ENCODE measurements at regions not wholly inside any gene's neighbourhood (a gene's known extent, or its start where the extent isn't known, plus 50 kb on each side); places are given as distances from the start of the nearest gene placed in this dataset.

- 66 to 84% methylated on average over 3 of the region's 3 CpGs for WGBS, 2 donors
- no peak for TF ChIP-seq CTCF (IDR thresholded peaks at IDR 0.05)
- DNase-seq = no peak
- Histone ChIP-seq H3K4me1 (peaks cover 0 to 9% (median 2%) of the 10 kb centered on the region in 9 donors), H3K27ac (no peak overlapping the region), H3K36me3 (no peaks in the 10 kb centered on the region), H3K9me3 (no peaks in the 10 kb centered on the region), H3K27me3 (no peaks in the 10 kb centered on the region), H3K4me3 (no peak overlapping the region)
- no peak for ATAC-seq
- intact Hi-C loops (cut with DNase I) = no loop called here
Measured at GRCh38 chr4:38495446-38495845, 168.6 kb upstream of the KLF3 start.

- TF ChIP-seq CTCF (IDR thresholded peaks at IDR 0.05) = no peak
- no peak overlapping the region for H3K4me3 ChIP-seq
- peaks cover 0 to 13% (median 0%) of the 10 kb centered on the region in 9 donors for H3K4me1 ChIP-seq
- no peak for ATAC-seq
- intact Hi-C loops (cut with DNase I) = no loop called here
- 83 to 84% methylated on average over 3 of the region's 3 CpGs for WGBS, 2 donors
- H3K27ac ChIP-seq = no peak overlapping the region
- H3K36me3 ChIP-seq = no peaks in the 10 kb centered on the region
- H3K9me3 ChIP-seq = no peaks in the 10 kb centered on the region
- no peaks in the 10 kb centered on the region for H3K27me3 ChIP-seq
- no peak for DNase-seq
Measured at GRCh38 chr4:38497121-38497520, 166.9 kb upstream of the KLF3 start.

GRCh38 chr4:38499101-38499500 lies 164.9 kb upstream of the KLF3 start:
- Histone ChIP-seq H3K36me3 (no peaks in the 10 kb centered on the region), H3K9me3 (no peaks in the 10 kb centered on the region), H3K27ac (no peak overlapping the region), H3K4me3 (no peak overlapping the region), H3K27me3 (no peaks in the 10 kb centered on the region), H3K4me1 (peaks cover 0 to 17% (median 0%) of the 10 kb centered on the region in 9 donors)
- WGBS, 2 donors = 83 to 90% methylated on average over 1 of the region's 1 CpG
- TF ChIP-seq CTCF (IDR thresholded peaks at IDR 0.05) = no peak
- ATAC-seq (no peak), DNase-seq (no peak)
- intact Hi-C loops (cut with DNase I) = no loop called here

GRCh38 chr4:38500433-38500832 lies 163.6 kb upstream of the KLF3 start:
- H3K27ac ChIP-seq = no peak overlapping the region
- H3K36me3 ChIP-seq = no peaks in the 10 kb centered on the region
- intact Hi-C loops (cut with DNase I) = no loop called here
- TF ChIP-seq CTCF (IDR thresholded peaks at IDR 0.05) = no peak
- peak in 4 of 8 donors; percentile 14 to 93 (median 50) for ATAC-seq
- H3K4me1 ChIP-seq = peaks cover 0 to 17% (median 0%) of the 10 kb centered on the region in 9 donors
- no peaks in the 10 kb centered on the region for H3K9me3 ChIP-seq
- H3K4me3 ChIP-seq = no peak overlapping the region
- no peak for DNase-seq
- WGBS, 2 donors = 94 to 97% methylated on average over 2 of the region's 2 CpGs
- no peaks in the 10 kb centered on the region for H3K27me3 ChIP-seq

Measured in heart right ventricle (tissue), 16 donors.